ENCODE measurements at regions not wholly inside any gene's neighbourhood (a gene's known extent, or its start where the extent isn't known, plus 50 kb on each side); places are given as distances from the start of the nearest gene placed in this dataset.

GRCh38 chr6:16939839-16940238, 162.0 kb upstream of the STMND1 start:
- 73% methylated on average over 5 of the region's 5 CpGs for WGBS
- Histone ChIP-seq H3K9me3 (ENCODE audit: control insufficient read depth, low read length) (no peaks in the 10 kb centered on the region), H3K9ac (ENCODE audit: low read length) (no peak overlapping the region), H3K14ac (ENCODE audit: low read length in 2 of 2) (no peak overlapping the region), H2AK5ac (ENCODE audit: low read length, severe bottlenecking) (no peak overlapping the region), H3K4me2 (ENCODE audit: low read length, poor library complexity, severe bottlenecking) (no peak overlapping the region), H3K4ac (ENCODE audit: low read depth in 1 of 2, low read length in 2 of 2) (no peak overlapping the region), H3K27ac (ENCODE audit: low read length, poor library complexity, severe bottlenecking) (no peak overlapping the region), H2BK5ac (ENCODE audit: low read depth, low read length, poor library complexity, severe bottlenecking) (no peak overlapping the region), H2BK15ac (ENCODE audit: low read depth, poor library complexity, severe bottlenecking) (no peak overlapping the region), H2BK12ac (ENCODE audit: low read length in 2 of 2) (no peak overlapping the region), H3K4me3 (ENCODE audit: insufficient read depth in 1 of 2, low read depth in 1 of 2, low read length in 2 of 2) (no peak overlapping the region), H3K36me3 (ENCODE audit: control insufficient read depth in 1 of 2, insufficient read depth in 2 of 2, low read depth in 1 of 2, low read length in 2 of 2) (no peaks in the 10 kb centered on the region), H3K23ac (ENCODE audit: low read length in 2 of 2) (no peak overlapping the region), H3K18ac (ENCODE audit: low read depth in 1 of 2, low read length in 2 of 2) (peak overlapping the region in 1 of 2 experiments; percentile 9), H3K27me3 (ENCODE audit: control insufficient read depth in 1 of 2, insufficient read depth in 1 of 2, low read length in 2 of 2) (peaks cover 0 to 7% of the 10 kb centered on the region in 2 experiments), H3K4me1 (ENCODE audit: control insufficient read depth, insufficient read depth, low read depth, low read length) (no peaks in the 10 kb centered on the region), H4K8ac (ENCODE audit: low read length) (no peak overlapping the region), H2AFZ (ENCODE audit: low read depth, low read length) (no peak overlapping the region), H4K91ac (ENCODE audit: low read length) (no peak overlapping the region), H2BK120ac (ENCODE audit: low read depth, low read length) (no peak overlapping the region), H3K79me1 (replicated peaks; ENCODE audit: low read length, poor library complexity, severe bottlenecking) (no peaks in the 10 kb centered on the region)
- DNase-seq = no peak

GRCh38 chr6:16939351-16939750, 162.5 kb upstream of the STMND1 start:
- DNase-seq = no peak
- Histone ChIP-seq H2AK5ac (ENCODE audit: low read length, severe bottlenecking) (no peak overlapping the region), H2BK5ac (ENCODE audit: low read depth, low read length, poor library complexity, severe bottlenecking) (no peak overlapping the region), H3K79me1 (replicated peaks; ENCODE audit: low read length, poor library complexity, severe bottlenecking) (no peaks in the 10 kb centered on the region), H3K4me3 (ENCODE audit: insufficient read depth in 1 of 2, low read depth in 1 of 2, low read length in 2 of 2) (no peak overlapping the region), H3K27me3 (ENCODE audit: control insufficient read depth in 1 of 2, insufficient read depth in 1 of 2, low read length in 2 of 2) (peaks cover 0 to 7% of the 10 kb centered on the region in 2 experiments), H3K4ac (ENCODE audit: low read depth in 1 of 2, low read length in 2 of 2) (no peak overlapping the region), H3K4me2 (ENCODE audit: low read length, poor library complexity, severe bottlenecking) (no peak overlapping the region), H3K36me3 (ENCODE audit: control insufficient read depth in 1 of 2, insufficient read depth in 2 of 2, low read depth in 1 of 2, low read length in 2 of 2) (no peaks in the 10 kb centered on the region), H4K91ac (ENCODE audit: low read length) (no peak overlapping the region), H3K18ac (ENCODE audit: low read depth in 1 of 2, low read length in 2 of 2) (no peak overlapping the region), H4K8ac (ENCODE audit: low read length) (no peak overlapping the region), H2BK120ac (ENCODE audit: low read depth, low read length) (no peak overlapping the region), H3K9ac (ENCODE audit: low read length) (no peak overlapping the region), H3K23ac (ENCODE audit: low read length in 2 of 2) (no peak overlapping the region), H3K4me1 (ENCODE audit: control insufficient read depth, insufficient read depth, low read depth, low read length) (no peaks in the 10 kb centered on the region), H2BK15ac (ENCODE audit: low read depth, poor library complexity, severe bottlenecking) (no peak overlapping the region), H3K27ac (ENCODE audit: low read length, poor library complexity, severe bottlenecking) (no peak overlapping the region), H2BK12ac (ENCODE audit: low read length in 2 of 2) (no peak overlapping the region), H3K9me3 (ENCODE audit: control insufficient read depth, low read length) (no peaks in the 10 kb centered on the region), H3K14ac (ENCODE audit: low read length in 2 of 2) (no peak overlapping the region), H2AFZ (ENCODE audit: low read depth, low read length) (no peak overlapping the region)
- 92% methylated on average over 6 of the region's 7 CpGs for WGBS

- no peak overlapping the region for H2AK5ac ChIP-seq (ENCODE audit: low read length, severe bottlenecking)
- DNase-seq = no peak
- H3K4me3 ChIP-seq (ENCODE audit: insufficient read depth in 1 of 2, low read depth in 1 of 2, low read length in 2 of 2) = no peak overlapping the region
- no peak overlapping the region for H4K8ac ChIP-seq (ENCODE audit: low read length)
- H4K91ac ChIP-seq (ENCODE audit: low read length) = no peak overlapping the region
- no peaks in the 10 kb centered on the region for H3K79me1 ChIP-seq (replicated peaks; ENCODE audit: low read length, poor library complexity, severe bottlenecking)
- no peak overlapping the region for H3K14ac ChIP-seq (ENCODE audit: low read length in 2 of 2)
- no peaks in the 10 kb centered on the region for H3K9me3 ChIP-seq (ENCODE audit: control insufficient read depth, low read length)
- no peak overlapping the region for H3K4ac ChIP-seq (ENCODE audit: low read depth in 1 of 2, low read length in 2 of 2)
- H2AFZ ChIP-seq (ENCODE audit: low read depth, low read length) = no peak overlapping the region
- H2BK5ac ChIP-seq (ENCODE audit: low read depth, low read length, poor library complexity, severe bottlenecking) = no peak overlapping the region
- H3K27ac ChIP-seq (ENCODE audit: low read length, poor library complexity, severe bottlenecking) = no peak overlapping the region
- WGBS = 100% methylated on average over 1 of the region's 3 CpGs
- H3K4me2 ChIP-seq (ENCODE audit: low read length, poor library complexity, severe bottlenecking) = no peak overlapping the region
- no peaks in the 10 kb centered on the region for H3K36me3 ChIP-seq (ENCODE audit: control insufficient read depth in 1 of 2, insufficient read depth in 2 of 2, low read depth in 1 of 2, low read length in 2 of 2)
- H3K4me1 ChIP-seq (ENCODE audit: control insufficient read depth, insufficient read depth, low read depth, low read length) = no peaks in the 10 kb centered on the region
- H3K27me3 ChIP-seq (ENCODE audit: control insufficient read depth in 1 of 2, insufficient read depth in 1 of 2, low read length in 2 of 2) = peaks cover 0 to 6% of the 10 kb centered on the region in 2 experiments
- no peak overlapping the region for H2BK12ac ChIP-seq (ENCODE audit: low read length in 2 of 2)
- no peak overlapping the region for H2BK120ac ChIP-seq (ENCODE audit: low read depth, low read length)
- no peak overlapping the region for H3K9ac ChIP-seq (ENCODE audit: low read length)
- no peak overlapping the region for H3K18ac ChIP-seq (ENCODE audit: low read depth in 1 of 2, low read length in 2 of 2)
- no peak overlapping the region for H3K23ac ChIP-seq (ENCODE audit: low read length in 2 of 2)
- H2BK15ac ChIP-seq (ENCODE audit: low read depth, poor library complexity, severe bottlenecking) = no peak overlapping the region
Observed at GRCh38 chr6:16936893-16937292, 165.0 kb upstream of the STMND1 start.

GRCh38 chr6:16933961-16934360, 167.9 kb upstream of the STMND1 start:
- no peak overlapping the region for H2AFZ ChIP-seq (ENCODE audit: low read depth, low read length)
- no peak overlapping the region for H2BK15ac ChIP-seq (ENCODE audit: low read depth, poor library complexity, severe bottlenecking)
- H2BK12ac ChIP-seq (ENCODE audit: low read length in 2 of 2) = no peak overlapping the region
- H2BK5ac ChIP-seq (ENCODE audit: low read depth, low read length, poor library complexity, severe bottlenecking) = no peak overlapping the region
- H3K4me1 ChIP-seq (ENCODE audit: control insufficient read depth, insufficient read depth, low read depth, low read length) = no peaks in the 10 kb centered on the region
- H4K8ac ChIP-seq (ENCODE audit: low read length) = no peak overlapping the region
- no peak overlapping the region for H4K91ac ChIP-seq (ENCODE audit: low read length)
- H3K27me3 ChIP-seq (ENCODE audit: control insufficient read depth in 1 of 2, insufficient read depth in 1 of 2, low read length in 2 of 2) = peaks cover 0 to 3% of the 10 kb centered on the region in 2 experiments
- 86% methylated on average over 1 of the region's 1 CpG for WGBS
- no peak overlapping the region for H3K4ac ChIP-seq (ENCODE audit: low read depth in 1 of 2, low read length in 2 of 2)
- H3K9me3 ChIP-seq (ENCODE audit: control insufficient read depth, low read length) = no peaks in the 10 kb centered on the region
- H3K79me1 ChIP-seq (replicated peaks; ENCODE audit: low read length, poor library complexity, severe bottlenecking) = no peaks in the 10 kb centered on the region
- H3K27ac ChIP-seq (ENCODE audit: low read length, poor library complexity, severe bottlenecking) = no peak overlapping the region
- no peak overlapping the region for H2AK5ac ChIP-seq (ENCODE audit: low read length, severe bottlenecking)
- no peak overlapping the region for H2BK120ac ChIP-seq (ENCODE audit: low read depth, low read length)
- no peak for DNase-seq
- H3K14ac ChIP-seq (ENCODE audit: low read length in 2 of 2) = no peak overlapping the region
- no peaks in the 10 kb centered on the region for H3K36me3 ChIP-seq (ENCODE audit: control insufficient read depth in 1 of 2, insufficient read depth in 2 of 2, low read depth in 1 of 2, low read length in 2 of 2)
- no peak overlapping the region for H3K9ac ChIP-seq (ENCODE audit: low read length)
- H3K18ac ChIP-seq (ENCODE audit: low read depth in 1 of 2, low read length in 2 of 2) = no peak overlapping the region
- no peak overlapping the region for H3K4me3 ChIP-seq (ENCODE audit: insufficient read depth in 1 of 2, low read depth in 1 of 2, low read length in 2 of 2)
- H3K23ac ChIP-seq (ENCODE audit: low read length in 2 of 2) = no peak overlapping the region
- H3K4me2 ChIP-seq (ENCODE audit: low read length, poor library complexity, severe bottlenecking) = no peak overlapping the region

Data from mesenchymal stem cell (in vitro differentiated cells and primary cell).